Activated CD8-positive, alpha-beta T cell treated with anti-CD3 and anti-CD28 coated beads for 36 hours (primary cell): ENCODE measurements at regions not wholly inside any gene's neighbourhood (a gene's known extent, or its start where the extent isn't known, plus 50 kb on each side); places are given as distances from the start of the nearest gene placed in this dataset.

ENCODE experiments used
- ATAC-seq: fragments of 200-7000 bp; cut with Tn5 transposase; one replicate; pipeline ENCODE4 v1.10.0; 2021; ENCODE audit warnings: mild to moderate bottlenecking, moderate library complexity
- CTCF ChIA-PET: fragments of 350-600 bp; sonication (Branson Sonifier 250); formaldehyde crosslinking; loops from one replicate; lab custom pipeline; 2021; ENCODE audit warnings: antibody characterized with exemption; lab: Charles Lee
- POLR2A ChIA-PET: fragments of 350-600 bp; sonication (Branson Sonifier 250); formaldehyde crosslinking; loops from one replicate; lab custom pipeline; 2021; ENCODE audit warnings: antibody characterized with exemption; lab: Charles Lee
- DNase-seq: peaks from one replicate; pipeline ENCODE4 v3.0.0-alpha.2; 2020
- H3K27ac Mint-ChIP-seq: one replicate; pipeline ENCODE4 v1.8.0; 2021; ENCODE audit warnings: mild to moderate bottlenecking, mixed read lengths
- H3K27me3 Mint-ChIP-seq: one replicate; pipeline ENCODE4 v1.8.0; 2021; ENCODE audit warnings: mixed read lengths
- H3K36me3 Mint-ChIP-seq: one replicate; pipeline ENCODE4 v1.8.0; 2021; ENCODE audit warnings: low read depth, mixed read lengths
- H3K4me1 Mint-ChIP-seq: one replicate; pipeline ENCODE4 v1.8.0; 2021; ENCODE audit warnings: low read depth, mixed read lengths
- H3K4me3 Mint-ChIP-seq: one replicate; pipeline ENCODE4 v1.8.0; 2021; ENCODE audit warnings: mild to moderate bottlenecking, moderate library complexity, mixed read lengths
- H3K9me3 Mint-ChIP-seq: one replicate; pipeline ENCODE4 v1.8.0; 2021; ENCODE audit warnings: mixed read lengths
- intact Hi-C: fragments of 100-400 bp; cut with micrococcal nuclease; formaldehyde crosslinking; loops from one replicate; pipeline ENCODE4 v1.10.0; 2022
- TF ChIP-seq, protein P1 (sequence below): fragments of 200-600 bp; IDR thresholded peaks from one replicate; pipeline ENCODE4 v1.8.0; 2022; ENCODE audit warnings: antibody characterized with exemption, mild to moderate bottlenecking

DNA sequence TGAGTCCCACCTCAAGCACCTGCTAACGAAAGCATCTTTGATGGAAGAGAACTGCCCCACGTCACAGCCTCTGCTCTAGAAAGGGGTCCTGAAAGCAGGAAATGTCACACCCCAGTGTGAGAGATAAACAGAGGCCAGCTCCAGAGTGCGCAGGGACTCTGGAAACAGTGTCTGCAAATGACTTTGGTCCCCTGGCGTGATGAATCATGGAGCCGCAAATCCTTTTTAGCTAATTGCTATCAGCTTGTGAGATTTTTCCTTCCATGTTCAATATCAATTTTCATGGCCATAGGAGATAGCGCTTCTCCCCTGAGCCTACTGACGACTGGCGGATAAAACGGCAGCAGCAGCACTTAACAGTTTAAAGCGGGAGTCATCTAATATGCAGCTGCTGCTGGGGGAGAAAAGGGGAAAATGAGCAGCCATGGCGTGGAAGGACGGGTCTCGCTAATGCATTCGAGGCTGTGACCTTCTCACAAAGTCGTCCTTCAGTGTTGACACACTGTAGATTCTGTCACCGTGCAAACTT, 209.6 kb upstream of the IRX1 start:
- CTCF ChIA-PET = no interaction called here
- Mint-ChIP-seq H3K36me3 (no peaks in the 10 kb centered on the region), H3K4me1 (no peaks in the 10 kb centered on the region), H3K4me3 (no peak overlapping the region), H3K27ac (no peak overlapping the region), H3K27me3 (no peaks in the 10 kb centered on the region), H3K9me3 (peaks cover 5% of the 10 kb centered on the region)
- ATAC-seq (no peak), DNase-seq (no peak)
- POLR2A ChIA-PET = no interaction called here
- TF ChIP-seq, protein P1, sequence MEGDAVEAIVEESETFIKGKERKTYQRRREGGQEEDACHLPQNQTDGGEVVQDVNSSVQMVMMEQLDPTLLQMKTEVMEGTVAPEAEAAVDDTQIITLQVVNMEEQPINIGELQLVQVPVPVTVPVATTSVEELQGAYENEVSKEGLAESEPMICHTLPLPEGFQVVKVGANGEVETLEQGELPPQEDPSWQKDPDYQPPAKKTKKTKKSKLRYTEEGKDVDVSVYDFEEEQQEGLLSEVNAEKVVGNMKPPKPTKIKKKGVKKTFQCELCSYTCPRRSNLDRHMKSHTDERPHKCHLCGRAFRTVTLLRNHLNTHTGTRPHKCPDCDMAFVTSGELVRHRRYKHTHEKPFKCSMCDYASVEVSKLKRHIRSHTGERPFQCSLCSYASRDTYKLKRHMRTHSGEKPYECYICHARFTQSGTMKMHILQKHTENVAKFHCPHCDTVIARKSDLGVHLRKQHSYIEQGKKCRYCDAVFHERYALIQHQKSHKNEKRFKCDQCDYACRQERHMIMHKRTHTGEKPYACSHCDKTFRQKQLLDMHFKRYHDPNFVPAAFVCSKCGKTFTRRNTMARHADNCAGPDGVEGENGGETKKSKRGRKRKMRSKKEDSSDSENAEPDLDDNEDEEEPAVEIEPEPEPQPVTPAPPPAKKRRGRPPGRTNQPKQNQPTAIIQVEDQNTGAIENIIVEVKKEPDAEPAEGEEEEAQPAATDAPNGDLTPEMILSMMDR = no peak
- intact Hi-C loops = no loop called here

DNA sequence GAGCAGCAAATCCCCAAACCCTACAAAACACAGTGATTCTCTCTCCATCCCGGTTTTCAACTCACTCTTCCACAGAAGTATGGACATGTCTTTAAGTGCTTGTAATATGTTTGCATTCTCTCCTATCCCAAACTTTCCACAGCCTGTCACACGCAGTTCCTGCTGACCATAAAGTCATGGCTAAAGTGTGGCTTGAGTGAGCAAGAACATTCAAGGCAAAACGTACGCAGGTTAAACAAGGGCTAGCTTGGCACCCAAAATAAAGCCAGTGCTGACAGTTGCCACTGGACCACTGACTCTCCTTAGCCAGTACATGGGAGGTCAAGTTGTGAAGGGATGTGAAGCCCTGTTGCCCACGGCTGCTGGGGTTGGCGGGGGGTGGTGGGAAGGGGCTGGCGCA, 211.1 kb upstream of the IRX1 start:
- H3K9me3 Mint-ChIP-seq = peaks cover 5% of the 10 kb centered on the region
- H3K4me1 Mint-ChIP-seq = no peaks in the 10 kb centered on the region
- TF ChIP-seq, protein P1 = no peak
- H3K36me3 Mint-ChIP-seq = no peaks in the 10 kb centered on the region
- DNase-seq (no peak), ATAC-seq (no peak)
- H3K4me3 Mint-ChIP-seq = no peak overlapping the region
- POLR2A ChIA-PET = no interaction called here
- intact Hi-C loops = no loop called here
- no peaks in the 10 kb centered on the region for H3K27me3 Mint-ChIP-seq
- no peak overlapping the region for H3K27ac Mint-ChIP-seq
- CTCF ChIA-PET = no interaction called here

DNA sequence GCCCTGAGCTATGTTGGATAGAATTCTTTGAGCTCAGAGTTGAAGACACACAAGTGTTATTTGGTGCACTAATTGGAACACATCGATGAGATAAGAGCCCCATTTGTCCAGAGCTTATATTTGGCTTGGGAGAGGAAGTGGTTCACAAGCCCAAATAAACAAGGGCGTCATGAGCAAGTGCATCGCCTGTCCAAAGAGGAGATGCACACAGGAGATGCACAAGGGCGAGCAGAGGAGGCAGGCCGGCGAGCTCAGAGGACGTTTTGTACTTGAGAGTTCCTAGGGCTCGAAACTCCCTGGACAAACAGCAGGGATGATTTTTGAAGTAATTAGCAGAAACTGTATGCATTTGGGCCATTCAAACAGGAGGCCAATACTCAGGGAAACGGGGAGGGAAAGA, 212.8 kb upstream of the IRX1 start:
- H3K27ac Mint-ChIP-seq = no peak overlapping the region
- no peaks in the 10 kb centered on the region for H3K27me3 Mint-ChIP-seq
- H3K4me3 Mint-ChIP-seq = no peak overlapping the region
- DNase-seq (no peak), ATAC-seq (no peak)
- ChIA-PET POLR2A (no interaction called here), CTCF (no interaction called here)
- H3K9me3 Mint-ChIP-seq = peaks cover 5% of the 10 kb centered on the region
- no peaks in the 10 kb centered on the region for H3K36me3 Mint-ChIP-seq
- intact Hi-C loops = no loop called here
- H3K4me1 Mint-ChIP-seq = no peaks in the 10 kb centered on the region
- TF ChIP-seq, protein P1 = no peak

DNA sequence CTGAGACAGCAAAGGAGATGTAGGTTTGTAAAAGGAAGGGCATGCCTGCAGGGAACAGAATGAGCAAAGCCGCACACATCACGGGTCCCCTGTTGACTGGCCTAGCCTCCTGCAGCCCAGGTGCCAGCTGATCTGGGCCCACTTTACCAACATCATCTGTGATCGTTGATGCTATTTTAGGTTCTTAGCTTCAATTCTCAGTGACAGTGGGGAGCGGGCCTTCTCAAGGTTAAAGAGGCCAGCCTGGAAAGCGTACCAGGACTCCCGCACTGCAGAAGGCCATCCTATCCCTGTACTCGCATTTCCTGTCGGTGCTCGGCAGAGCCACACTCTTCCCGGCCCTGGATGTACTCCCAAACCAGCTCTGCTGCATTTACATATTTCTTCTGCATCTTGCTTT, 213.5 kb upstream of the IRX1 start:
- ATAC-seq = no peak
- CTCF ChIA-PET = no interaction called here
- no peaks in the 10 kb centered on the region for H3K27me3 Mint-ChIP-seq
- no peak for DNase-seq
- POLR2A ChIA-PET = no interaction called here
- no peaks in the 10 kb centered on the region for H3K36me3 Mint-ChIP-seq
- TF ChIP-seq, protein P1 = no peak
- H3K9me3 Mint-ChIP-seq = peaks cover 5% of the 10 kb centered on the region
- H3K27ac Mint-ChIP-seq = no peak overlapping the region
- H3K4me3 Mint-ChIP-seq = no peak overlapping the region
- intact Hi-C loops = no loop called here
- no peaks in the 10 kb centered on the region for H3K4me1 Mint-ChIP-seq

DNA sequence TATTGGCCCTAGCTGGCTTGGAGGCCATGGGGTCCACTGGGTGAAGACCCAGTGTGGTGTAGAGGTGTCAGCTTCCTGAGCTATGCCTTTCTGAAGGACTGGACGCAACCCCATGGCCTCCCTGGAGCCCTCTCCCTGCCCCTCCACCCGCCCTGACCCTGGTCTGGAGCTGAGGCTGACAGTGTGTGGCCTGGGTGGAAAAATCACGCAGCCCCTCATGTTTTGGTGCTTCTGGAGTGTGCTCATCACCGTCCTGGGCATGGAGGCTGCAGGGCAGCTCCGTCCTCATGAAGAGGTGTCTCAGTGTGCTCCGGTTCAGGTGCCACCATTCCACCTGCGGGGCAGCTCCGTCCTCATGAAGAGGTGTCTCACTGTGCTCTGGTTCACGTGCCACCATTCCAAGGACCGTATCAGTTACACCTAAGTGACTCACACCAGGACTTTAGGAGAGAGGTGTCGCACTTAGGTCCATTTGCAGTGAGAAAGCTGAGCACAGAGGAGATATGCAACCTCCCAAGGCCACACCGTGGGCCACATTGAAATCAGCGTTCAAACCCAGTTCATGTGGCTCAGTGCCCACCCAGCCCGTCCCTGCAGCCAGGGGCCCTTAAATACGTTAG, 214.3 kb upstream of the IRX1 start:
- H3K27me3 Mint-ChIP-seq = no peaks in the 10 kb centered on the region
- H3K9me3 Mint-ChIP-seq = peaks cover 5% of the 10 kb centered on the region
- POLR2A ChIA-PET = no interaction called here
- TF ChIP-seq, protein P1 = no peak
- no peak overlapping the region for H3K27ac Mint-ChIP-seq
- CTCF ChIA-PET = no interaction called here
- DNase-seq (no peak), ATAC-seq (no peak)
- intact Hi-C loops = no loop called here
- H3K36me3 Mint-ChIP-seq = no peaks in the 10 kb centered on the region
- no peak overlapping the region for H3K4me3 Mint-ChIP-seq
- no peaks in the 10 kb centered on the region for H3K4me1 Mint-ChIP-seq
